HG03135 (cell line): ENCODE measurements at regions not wholly inside any gene's neighbourhood (a gene's known extent, or its start where the extent isn't known, plus 50 kb on each side); places are given as distances from the start of the nearest gene placed in this dataset.

ENCODE experiments used
- ATAC-seq: cut with Tn5 transposase; IDR thresholded peaks from one replicate; pipeline ENCODE4 v1.9.1; 2021; ENCODE audit warnings: mild to moderate bottlenecking, moderate library complexity; ENCODE audit not compliant: unreplicated experiment

DNA sequence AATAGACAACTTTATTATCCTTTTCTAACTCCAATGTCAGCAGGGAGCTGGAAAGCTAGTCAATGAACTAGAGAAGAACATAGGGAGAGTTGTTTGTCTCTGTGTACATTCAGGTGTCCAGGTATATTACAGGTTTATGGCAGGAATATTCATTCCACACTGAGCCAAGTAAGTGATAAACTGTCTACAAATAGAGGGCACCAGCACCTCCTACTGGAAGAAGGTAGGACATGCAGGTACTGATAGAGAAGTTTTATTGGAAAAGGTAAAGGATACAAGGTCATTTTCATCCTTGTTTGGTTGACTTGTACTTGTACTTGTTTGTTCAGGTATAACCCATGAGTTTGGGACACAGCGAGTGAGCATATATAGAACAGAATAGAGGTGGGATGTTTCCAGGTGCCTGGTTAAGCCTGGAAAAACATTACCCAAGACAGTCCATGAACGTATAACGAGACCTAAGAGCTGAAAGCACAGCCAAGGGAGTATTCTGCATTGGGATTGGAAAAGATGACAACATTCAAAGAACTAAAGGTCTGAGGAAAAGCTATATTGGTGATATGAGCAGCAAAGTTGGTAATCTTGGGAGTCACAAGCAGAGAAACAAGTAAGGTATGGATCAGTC is 61.4 kb upstream of the PPP1R3C start:
- ATAC-seq, result no peak

DNA sequence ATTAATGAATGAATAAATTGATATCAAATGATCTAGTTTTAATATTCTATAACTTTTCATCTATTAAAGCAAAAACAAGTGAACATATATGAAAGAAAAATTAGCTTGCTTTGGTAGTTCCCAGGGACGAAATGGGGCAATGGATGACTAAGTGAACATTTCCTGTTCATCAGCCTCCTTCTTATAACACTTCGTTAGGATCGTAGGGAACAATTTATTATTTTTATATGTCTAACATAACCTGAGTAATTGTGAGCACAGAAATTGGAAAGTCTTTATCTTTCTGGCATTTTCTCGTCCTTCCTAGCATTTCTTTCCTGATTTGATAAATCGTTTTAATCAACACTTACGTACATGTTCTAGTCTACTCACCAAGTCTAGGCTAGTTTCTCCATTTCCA is 59.1 kb upstream of the PPP1R3C start:
- no peak for ATAC-seq

DNA sequence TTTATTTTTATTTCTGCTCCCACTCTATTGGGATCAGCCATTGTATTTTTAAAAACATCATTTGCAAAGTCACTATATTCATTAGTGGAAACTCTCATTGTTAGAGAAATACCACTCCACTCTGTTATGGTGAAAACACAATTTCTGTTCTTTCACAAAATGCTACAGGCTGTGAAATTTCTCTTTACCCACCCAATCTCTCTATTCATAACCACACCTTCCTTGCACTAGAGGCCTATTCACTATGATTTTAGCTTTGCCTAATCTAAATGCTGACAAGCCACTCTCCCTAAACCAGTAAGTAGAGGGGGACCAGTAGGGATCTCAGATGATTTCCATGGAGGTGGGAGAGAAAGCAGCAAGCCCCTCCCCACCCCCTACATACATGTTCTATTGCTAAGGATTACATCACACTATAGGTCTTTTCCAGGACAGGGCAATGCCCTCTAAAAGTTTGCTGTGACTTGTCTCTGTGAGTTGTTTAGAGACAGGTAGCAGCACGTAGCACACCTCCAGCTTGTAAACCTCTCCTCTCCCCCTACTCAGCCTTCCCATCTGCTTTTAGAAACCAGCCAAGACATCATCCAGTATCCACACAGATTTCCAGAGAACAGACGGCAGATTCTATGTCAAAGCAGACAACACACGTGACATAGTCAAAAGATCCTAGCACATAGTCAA is 58.3 kb upstream of the PPP1R3C start:
- ATAC-seq, result no peak

DNA sequence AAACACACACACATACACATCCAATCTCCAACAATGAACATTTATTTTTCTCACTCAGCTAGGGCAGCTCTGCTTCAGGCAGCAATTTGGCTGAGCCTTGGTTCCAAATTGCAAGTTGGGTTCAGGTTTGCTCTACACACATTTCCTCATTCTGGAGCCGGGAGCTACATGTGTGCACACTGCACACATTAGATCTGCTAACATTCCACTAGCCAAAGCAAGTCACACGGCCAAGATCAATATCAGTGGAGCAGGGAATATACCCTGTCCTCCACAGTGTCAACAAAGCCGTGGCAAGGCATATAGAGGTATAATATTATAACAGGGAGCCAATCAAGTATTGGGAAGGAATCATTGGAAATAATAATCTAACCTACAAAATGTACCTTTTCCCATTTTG is 57.5 kb upstream of the PPP1R3C start:
- ATAC-seq, result no peak

DNA sequence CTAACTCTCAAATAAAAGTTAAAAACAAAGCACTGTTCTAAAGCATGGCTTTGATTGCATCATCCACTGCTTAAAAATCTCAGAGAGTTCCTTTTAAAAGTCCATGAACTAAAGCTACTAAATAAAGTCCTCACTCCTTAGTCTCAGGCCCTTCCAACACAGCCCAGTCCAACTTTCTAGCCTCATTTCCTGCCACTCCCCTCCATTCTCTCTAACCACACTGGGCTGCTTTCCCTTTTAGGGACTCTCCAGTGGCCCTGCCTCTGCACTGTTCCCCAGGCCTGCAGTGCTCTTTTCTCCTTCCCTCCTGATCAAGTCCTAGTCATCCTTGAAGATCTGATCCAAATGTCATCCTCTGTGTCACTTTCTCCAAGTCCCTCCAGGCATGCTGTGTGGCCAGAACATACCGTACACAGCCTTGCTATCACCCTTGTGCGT is 56.9 kb upstream of the PPP1R3C start:
- ATAC-seq, result no peak

DNA sequence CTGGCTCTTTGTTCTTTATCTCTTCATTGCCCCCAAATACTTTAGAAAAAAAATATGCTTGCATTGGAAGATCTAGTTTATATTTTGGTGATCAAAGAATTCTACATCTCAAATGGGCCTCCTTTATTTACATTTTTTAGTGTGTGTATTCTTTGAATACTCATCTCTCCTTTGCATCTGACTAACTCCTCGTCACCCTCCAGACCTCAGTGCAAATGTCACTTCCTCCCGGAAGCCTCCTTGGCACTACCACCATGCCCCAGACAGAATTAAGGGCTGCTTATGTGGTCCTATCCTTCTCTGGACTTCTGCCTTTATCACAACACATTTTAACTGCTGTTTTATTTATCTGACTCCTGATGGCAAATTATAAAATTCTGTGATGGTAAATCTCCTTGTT is 52.0 kb upstream of the PPP1R3C start:
- no peak for ATAC-seq

DNA sequence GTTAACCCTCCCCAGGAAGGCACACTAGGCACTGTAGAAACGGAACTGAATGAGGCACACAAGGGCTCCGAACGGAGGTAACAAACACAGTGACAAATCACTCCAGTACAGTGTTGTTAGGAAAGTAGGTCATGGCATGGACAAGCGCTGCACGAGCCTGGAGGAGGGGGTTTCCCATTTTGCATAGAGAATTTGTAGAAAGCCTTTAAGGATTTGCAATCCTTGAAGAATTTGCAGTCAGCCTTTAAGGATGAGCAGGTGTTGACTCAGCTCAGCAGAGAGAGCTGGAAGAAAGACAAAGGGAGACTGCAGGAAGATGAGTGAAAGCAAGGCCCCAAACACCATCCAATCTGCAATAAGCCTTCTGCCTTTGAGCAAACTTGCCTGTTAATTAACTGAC is 51.1 kb upstream of the PPP1R3C start:
- ATAC-seq, result no peak

DNA sequence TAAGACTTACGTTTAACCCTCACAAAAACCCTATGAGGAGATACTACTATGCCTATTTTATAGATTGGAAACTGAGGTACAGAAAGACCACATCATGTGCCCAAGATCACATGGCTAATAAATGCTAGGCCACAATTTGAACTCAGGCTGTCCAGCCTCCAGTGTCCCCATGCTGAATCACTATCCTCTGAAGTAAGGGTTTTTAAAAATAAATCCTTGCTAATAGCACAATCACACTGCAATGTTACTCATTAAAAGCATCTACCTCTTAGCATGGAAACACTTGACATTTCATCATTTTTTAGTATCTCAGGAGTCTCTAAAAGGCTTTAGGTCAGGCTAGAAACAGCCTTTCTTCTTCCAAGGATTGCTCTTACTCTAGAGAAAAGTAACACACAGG is 50.0 kb upstream of the PPP1R3C start:
- ATAC-seq, result no peak
